Immature natural killer cell (primary cell): ENCODE measurements at regions not wholly inside any gene's neighbourhood (a gene's known extent, or its start where the extent isn't known, plus 50 kb on each side); places are given as distances from the start of the nearest gene placed in this dataset.

ENCODE experiments used
- DNase-seq, 3 donors: peaks; one replicate each; pipeline ENCODE4 v3.0.0; 2022; ENCODE audit warnings: mixed read lengths in 1 of 3
- H3K27ac Mint-ChIP-seq, 6 donors: one replicate each; pipeline ENCODE4 v1.8.0; 2020; ENCODE audit warnings: mixed read lengths in 6 of 6, mild to moderate bottlenecking in 5 of 6, inconsistent platforms in 4 of 6, moderate library complexity in 3 of 6
- H3K27me3 Mint-ChIP-seq, 3 donors: one replicate each; pipeline ENCODE4 v1.8.0; 2020 to 2021; ENCODE audit warnings: low read depth in 3 of 3, mild to moderate bottlenecking in 3 of 3, mixed read lengths in 3 of 3, moderate library complexity in 3 of 3, inconsistent platforms in 1 of 3
- H3K36me3 Mint-ChIP-seq, 3 donors: one replicate each; pipeline ENCODE4 v1.8.0; 2020; ENCODE audit warnings: mixed read lengths in 3 of 3, inconsistent platforms in 2 of 3, mild to moderate bottlenecking in 2 of 3
- H3K4me1 Mint-ChIP-seq, 2 donors: one replicate each; pipeline ENCODE4 v1.8.0; 2020; ENCODE audit warnings: inconsistent platforms in 2 of 2, mild to moderate bottlenecking in 2 of 2, mixed read lengths in 2 of 2, moderate library complexity in 1 of 2
- H3K4me3 Mint-ChIP-seq, 5 donors: one replicate each; pipeline ENCODE4 v1.8.0; 2020; ENCODE audit warnings: mild to moderate bottlenecking in 5 of 5, mixed read lengths in 5 of 5, inconsistent platforms in 3 of 5, moderate library complexity in 3 of 5
- H3K9me3 Mint-ChIP-seq, 6 donors: one replicate each; pipeline ENCODE4 v1.8.0; 2020; ENCODE audit warnings: mild to moderate bottlenecking in 6 of 6, mixed read lengths in 6 of 6, inconsistent platforms in 4 of 6, moderate library complexity in 3 of 6

DNA sequence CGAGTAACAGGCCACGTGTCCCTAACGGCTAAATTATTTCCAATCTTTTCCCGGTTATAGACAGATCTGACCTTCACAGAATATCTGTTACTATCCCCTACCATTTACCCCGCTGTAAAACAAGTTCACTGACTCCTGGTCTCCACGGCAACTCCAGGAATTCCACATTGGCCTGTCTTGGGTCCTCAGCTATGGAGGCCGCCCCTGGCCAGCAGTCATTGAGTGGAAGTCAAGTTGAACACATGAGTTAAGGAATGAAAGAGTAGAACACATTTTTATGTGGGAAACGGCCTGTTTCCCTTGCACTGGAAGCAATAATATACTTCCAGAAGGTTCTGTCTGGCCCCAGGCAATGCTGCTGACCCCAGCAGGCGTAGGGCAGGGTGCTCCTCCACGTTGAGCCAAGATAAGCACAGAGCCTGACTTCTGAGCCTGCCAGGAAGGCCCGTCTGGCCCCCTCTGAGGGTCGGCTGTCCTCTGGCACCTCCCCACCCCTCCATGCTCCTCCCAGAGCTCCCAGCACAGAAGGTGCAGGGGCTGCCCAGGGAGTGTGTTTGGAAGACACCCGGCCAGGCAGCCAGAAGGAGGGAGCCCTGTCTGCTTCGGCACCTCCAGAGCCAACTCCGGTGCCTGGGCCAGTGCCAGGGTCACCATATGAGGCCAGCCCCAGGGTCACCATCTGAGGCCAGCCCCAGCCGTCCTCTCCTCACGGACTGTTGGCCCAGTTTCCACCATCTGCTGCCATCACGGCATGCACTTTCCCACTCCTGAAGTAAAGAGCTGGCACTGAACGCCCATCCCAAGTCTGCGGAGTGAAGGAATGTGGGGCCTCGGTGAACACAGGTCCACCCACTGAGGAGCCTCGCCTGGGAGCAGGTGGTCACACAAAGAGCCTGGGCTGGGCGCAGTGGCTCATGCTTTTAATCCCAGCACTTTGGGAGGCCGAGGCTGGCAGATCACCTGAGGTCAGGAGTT lies 813.2 kb downstream of the BRD1 start:
- Mint-ChIP-seq H3K36me3 (no peaks in the 10 kb centered on the region), H3K27me3 (peaks cover 2 to 8% (median 4%) of the 10 kb centered on the region in 3 donors), H3K4me3 (no peak overlapping the region), H3K9me3 (no peaks in the 10 kb centered on the region), H3K4me1 (no peaks in the 10 kb centered on the region), H3K27ac (no peak overlapping the region)
- no peak for DNase-seq

DNA sequence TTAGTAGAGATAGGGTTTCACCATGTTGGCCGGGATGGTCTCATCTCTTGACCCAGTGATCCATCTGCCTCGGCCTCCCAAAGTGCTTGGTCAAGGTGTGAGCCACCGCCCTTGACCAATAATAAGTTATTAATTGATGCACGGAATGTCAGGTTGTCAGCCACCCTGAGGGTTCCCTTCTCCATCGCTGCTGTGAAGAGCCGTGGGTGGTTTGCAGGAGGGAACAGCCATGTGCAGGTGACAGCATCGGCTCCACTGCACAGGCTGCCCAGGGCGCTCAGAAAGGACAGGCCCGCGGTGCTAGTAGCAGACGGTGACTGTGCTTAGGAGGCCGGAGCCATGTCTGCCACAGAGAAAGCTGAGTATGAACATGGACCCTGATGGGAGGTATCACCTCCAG lies 814.0 kb downstream of the BRD1 start:
- Mint-ChIP-seq H3K36me3 (no peaks in the 10 kb centered on the region), H3K27ac (no peak overlapping the region), H3K9me3 (no peaks in the 10 kb centered on the region), H3K27me3 (peaks cover 2 to 8% (median 4%) of the 10 kb centered on the region in 3 donors), H3K4me1 (no peaks in the 10 kb centered on the region), H3K4me3 (no peak overlapping the region)
- DNase-seq = no peak

DNA sequence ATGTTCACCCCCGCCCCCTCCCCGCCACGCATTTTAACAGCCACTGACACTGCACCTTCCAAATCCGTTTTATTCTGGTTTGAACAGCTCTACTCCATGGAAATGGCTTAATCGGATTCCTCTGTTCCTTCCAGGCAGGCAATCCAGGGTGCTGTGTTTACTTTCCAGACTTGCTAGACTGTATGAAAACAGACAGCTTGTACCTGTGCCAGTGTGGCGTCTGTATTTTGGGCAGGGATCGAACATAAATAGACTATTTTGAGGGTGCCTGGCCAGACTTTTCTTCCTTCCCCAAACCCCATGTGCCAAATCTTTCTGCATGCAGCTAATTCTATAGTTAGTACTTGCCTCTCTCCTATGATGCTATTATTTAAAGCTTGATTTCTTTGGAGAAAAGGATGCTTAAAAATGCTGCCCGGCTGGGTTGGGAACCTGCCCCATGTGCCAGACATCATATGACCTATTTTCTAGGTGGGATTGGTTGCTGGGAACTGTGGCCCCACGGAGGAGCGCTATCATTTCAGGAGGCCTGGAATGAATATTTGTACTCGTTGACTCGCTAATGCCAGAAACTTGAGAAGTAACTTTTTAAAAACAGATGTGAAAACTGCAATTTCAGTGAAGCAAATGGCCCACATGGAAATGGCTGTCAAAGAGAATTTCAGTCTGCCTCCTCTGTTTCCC lies 814.8 kb downstream of the BRD1 start:
- Mint-ChIP-seq H3K27ac (no peak overlapping the region), H3K4me1 (no peaks in the 10 kb centered on the region), H3K36me3 (no peaks in the 10 kb centered on the region), H3K27me3 (peaks cover 2 to 8% (median 6%) of the 10 kb centered on the region in 3 donors), H3K9me3 (no peaks in the 10 kb centered on the region), H3K4me3 (no peak overlapping the region)
- no peak for DNase-seq

DNA sequence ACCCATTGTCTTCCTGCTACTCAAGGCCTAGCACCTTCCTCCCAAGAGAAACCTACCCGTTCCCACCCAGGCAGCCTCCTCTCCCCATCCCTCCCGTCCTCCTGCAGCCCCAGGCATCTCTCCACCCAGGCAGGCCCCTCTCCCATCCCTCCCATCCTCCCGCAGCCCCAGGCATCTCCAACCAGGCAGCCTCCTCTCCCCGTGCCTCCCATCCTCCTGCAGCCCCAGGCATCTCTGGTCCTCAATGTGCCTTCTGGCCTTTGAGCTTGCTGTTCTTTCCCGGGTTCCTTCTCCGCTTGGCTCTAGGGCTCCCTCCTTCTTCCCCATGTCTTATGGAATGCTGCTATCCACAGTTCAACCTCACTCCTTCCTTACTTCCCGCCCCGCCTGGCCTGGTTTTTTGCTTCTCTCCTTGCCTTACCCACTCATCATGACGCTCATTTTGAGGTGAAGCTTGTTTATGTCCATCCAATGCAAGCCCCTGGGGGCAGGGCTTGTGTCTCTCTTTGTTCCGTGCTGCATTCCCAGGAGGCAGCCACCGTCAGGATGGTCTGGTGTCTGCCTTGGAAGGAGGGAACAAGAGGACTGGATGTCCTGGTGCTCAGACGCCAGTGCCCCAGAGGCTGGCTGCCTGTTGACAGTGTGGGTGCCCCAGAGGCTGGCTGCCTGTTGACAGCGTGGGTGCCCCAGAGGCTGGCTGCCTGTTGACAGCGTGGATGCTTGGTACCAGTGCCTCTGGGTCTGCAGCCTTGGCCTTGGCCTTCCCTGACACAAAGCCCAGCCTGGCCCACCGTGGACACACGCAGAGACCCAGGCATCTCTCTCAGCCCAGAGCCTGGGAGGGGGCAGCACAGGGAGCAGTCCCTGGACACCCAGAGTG lies 815.7 kb downstream of the BRD1 start:
- no peak for DNase-seq
- no peaks in the 10 kb centered on the region for H3K36me3 Mint-ChIP-seq
- no peak overlapping the region for H3K27ac Mint-ChIP-seq
- H3K4me3 Mint-ChIP-seq = no peak overlapping the region
- H3K9me3 Mint-ChIP-seq = no peaks in the 10 kb centered on the region
- H3K27me3 Mint-ChIP-seq = peaks cover 2 to 8% (median 6%) of the 10 kb centered on the region in 3 donors
- H3K4me1 Mint-ChIP-seq = no peaks in the 10 kb centered on the region

DNA sequence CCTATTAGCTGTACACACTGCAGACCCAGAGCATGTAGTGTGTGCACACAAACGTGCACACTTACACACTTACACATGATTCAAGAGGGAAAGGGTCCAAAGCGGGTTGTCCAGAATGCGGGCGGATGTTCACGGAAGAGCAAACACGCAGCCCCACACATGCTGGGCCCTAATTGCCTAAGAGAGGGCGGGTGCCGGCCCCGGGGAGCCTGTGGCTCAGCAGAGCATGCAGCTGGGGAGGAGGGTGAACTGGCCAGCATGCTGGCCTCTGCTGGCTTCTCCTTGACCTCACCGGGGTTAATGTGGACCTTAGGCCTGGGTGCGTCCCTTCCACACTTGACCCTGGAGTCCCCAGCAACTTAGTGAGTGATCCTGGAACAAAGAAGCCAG lies 816.3 kb downstream of the BRD1 start:
- Mint-ChIP-seq H3K4me1 (no peaks in the 10 kb centered on the region), H3K4me3 (no peak overlapping the region), H3K9me3 (no peaks in the 10 kb centered on the region), H3K27me3 (peaks cover 2 to 8% (median 6%) of the 10 kb centered on the region in 3 donors), H3K36me3 (no peaks in the 10 kb centered on the region), H3K27ac (no peak overlapping the region)
- no peak for DNase-seq

DNA sequence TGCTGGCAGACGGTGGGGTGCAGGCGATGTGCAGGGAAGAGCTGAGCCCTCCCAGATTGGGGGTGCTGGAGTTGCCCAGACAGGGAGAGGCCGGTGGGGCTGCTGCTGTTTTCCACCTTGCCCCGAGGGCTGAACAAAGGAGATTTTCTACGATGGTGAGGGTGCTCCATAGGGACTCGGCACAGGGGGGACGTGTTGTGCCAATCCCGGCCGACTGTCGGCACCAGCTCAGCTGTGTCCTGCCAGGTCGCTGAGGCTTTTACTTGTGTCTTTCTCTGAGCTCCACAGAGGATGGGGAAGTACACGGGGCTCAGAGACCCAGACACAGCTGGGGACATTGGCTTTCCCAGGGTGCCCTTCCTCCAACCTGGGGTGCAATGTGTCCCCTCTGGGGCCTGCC lies 816.8 kb downstream of the BRD1 start:
- DNase-seq = no peak
- H3K9me3 Mint-ChIP-seq = no peaks in the 10 kb centered on the region
- no peak overlapping the region for H3K27ac Mint-ChIP-seq
- H3K4me1 Mint-ChIP-seq = no peaks in the 10 kb centered on the region
- H3K36me3 Mint-ChIP-seq = no peaks in the 10 kb centered on the region
- peaks cover 2 to 8% (median 6%) of the 10 kb centered on the region in 3 donors for H3K27me3 Mint-ChIP-seq
- no peak overlapping the region for H3K4me3 Mint-ChIP-seq

DNA sequence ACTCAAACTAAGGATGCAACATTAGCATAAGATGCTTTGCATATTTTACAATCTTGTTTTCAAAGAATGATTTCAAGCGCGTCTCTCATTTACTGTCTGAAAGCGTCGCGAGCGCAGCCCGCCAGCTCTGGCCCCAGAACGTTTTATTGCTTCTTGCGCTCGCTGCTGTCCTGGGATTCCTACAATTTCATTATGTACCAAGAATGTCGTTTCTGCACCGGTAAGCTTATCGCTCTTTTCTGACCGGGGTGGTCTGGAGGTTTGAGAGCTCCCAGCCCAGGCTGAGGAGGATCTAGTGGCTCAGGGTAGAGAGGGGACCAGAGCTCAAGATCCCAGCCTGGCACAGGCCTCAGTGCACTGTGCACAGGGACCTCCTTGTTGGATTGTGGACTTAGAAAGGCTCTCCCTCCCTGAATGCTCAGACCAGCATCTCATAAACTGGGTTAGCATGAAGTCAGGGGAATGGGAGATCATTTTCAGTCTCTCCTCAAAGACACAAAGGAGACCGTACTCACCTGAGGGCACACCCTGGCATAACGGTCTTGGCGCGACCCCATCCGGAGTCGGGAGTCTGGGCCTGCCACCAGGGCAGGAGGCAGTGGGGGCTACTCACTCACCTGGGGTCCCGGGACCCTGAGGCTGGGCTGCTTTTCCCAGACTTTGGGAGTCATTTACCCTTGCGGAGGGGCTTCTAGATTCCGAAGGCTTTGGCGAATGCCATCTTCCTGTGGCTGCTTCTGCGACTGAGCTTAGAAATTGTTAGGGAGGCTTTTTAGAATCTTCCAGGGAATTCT lies 817.4 kb downstream of the BRD1 start:
- Mint-ChIP-seq H3K36me3 (no peaks in the 10 kb centered on the region), H3K27ac (no peak overlapping the region), H3K27me3 (peaks cover 2 to 8% (median 6%) of the 10 kb centered on the region in 3 donors), H3K4me3 (no peak overlapping the region), H3K9me3 (no peaks in the 10 kb centered on the region), H3K4me1 (no peaks in the 10 kb centered on the region)
- no peak for DNase-seq

DNA sequence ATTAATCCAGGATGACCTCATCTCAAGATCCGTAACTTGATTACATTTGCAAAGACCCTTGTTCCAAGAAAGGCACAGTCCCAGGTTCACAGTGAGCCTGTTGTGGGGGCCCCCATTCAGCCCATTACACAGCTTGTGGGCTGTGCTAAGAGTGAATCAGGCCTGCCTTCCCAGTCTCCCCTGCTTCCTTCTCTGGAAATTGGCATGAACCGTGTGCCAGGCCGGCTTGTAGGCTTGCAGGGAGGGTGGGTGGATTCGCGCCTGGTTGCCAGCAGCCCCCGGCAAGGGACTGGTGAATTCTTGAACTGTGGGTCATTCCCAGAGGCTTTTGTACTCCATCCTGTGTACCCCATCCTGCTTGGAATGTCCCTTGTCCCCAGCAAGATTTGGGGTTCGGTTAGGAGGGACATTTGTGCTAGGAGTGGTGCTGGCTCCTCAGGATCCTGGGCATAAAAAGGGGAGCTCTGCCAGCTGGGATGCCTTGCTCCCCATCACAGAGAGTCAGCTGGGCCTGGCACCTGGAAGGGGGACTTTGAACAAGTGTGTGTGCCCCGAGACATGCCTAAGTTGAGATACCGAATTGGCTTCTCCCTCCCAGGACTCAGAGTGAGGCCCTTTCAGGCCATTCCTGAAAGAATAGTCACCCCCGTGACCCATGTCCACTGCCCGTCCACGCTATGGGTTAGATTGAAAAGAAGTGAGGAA lies 818.2 kb downstream of the BRD1 start:
- no peak overlapping the region for H3K4me3 Mint-ChIP-seq
- DNase-seq = no peak

DNA sequence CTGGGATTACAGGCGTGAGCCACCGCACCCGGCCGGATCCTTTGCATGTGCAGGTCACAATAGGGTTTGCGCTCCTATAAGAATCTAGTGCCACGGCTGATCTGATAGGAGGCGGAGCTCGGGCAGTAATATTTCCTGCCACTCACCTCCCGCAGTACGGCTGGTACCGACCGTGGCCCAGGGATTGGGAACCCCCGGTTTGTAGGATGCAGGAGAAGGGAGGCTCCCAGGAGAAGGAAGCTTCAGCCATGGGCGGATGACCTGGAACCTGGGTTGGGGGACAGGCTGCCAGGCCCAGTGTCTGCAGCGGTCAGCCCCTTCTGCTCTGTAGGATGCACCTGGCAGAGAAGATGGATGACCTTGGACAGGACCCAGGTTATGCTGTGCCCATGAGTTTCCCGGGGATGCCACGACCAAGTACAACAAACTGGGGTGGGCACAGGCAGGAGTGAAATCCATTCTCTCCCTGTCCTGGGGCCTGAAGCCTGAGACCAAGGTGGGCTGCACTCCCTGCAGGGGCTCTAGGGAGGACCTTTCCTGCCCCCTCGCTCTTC lies 818.9 kb downstream of the BRD1 start:
- no peaks in the 10 kb centered on the region for H3K4me1 Mint-ChIP-seq

More for the DNA sequence above, 818.2 kb downstream of the BRD1 start:
- H3K27me3 Mint-ChIP-seq = peaks cover 2 to 8% (median 6%) of the 10 kb centered on the region in 3 donors
- H3K36me3 Mint-ChIP-seq = no peaks in the 10 kb centered on the region
- H3K9me3 Mint-ChIP-seq = no peaks in the 10 kb centered on the region
- no peaks in the 10 kb centered on the region for H3K4me1 Mint-ChIP-seq
- no peak overlapping the region for H3K27ac Mint-ChIP-seq

DNA sequence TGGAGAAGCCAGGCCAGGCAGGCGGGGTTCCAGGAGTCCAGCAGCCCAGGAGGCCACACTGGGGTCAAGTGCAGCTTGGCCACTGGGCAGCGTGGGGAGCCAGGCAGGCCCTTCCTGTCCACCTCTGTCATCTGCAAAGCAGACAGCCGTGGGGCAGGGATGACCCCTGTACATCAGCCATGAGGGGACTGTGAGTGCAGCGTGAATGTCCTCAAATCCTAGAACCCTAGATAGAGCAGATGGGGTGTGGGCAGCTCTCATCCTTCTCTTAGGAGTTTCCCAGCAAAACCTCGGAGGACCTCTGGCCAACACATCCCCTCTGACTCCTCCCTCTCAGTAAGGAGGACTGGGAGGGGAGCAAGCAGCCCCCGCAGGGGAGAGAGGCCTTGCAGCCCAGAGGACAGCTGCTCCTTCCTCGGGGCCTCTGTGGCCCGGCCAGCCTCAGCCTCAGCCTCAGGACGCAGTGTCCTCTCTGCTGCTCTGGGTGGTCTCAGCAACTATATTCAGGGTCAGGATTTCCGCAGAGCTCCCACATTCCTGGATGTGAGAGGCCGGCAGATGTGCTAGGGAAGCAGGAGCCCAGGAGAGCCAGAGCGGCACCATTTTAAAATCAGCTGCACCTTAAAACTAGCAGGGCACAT lies 820.5 kb downstream of the BRD1 start:
- Mint-ChIP-seq H3K9me3 (peaks cover 0 to 1% (median 0%) of the 10 kb centered on the region in 6 donors), H3K36me3 (no peaks in the 10 kb centered on the region), H3K4me1 (no peaks in the 10 kb centered on the region), H3K27ac (no peak overlapping the region), H3K27me3 (peaks cover 2 to 8% (median 4%) of the 10 kb centered on the region in 3 donors), H3K4me3 (no peak overlapping the region)
- DNase-seq = no peak

More for the DNA sequence above, 818.9 kb downstream of the BRD1 start:
- Mint-ChIP-seq H3K27ac (no peak overlapping the region), H3K36me3 (no peaks in the 10 kb centered on the region), H3K27me3 (peaks cover 2 to 8% (median 6%) of the 10 kb centered on the region in 3 donors), H3K9me3 (no peaks in the 10 kb centered on the region), H3K4me3 (no peak overlapping the region)
- no peak for DNase-seq

DNA sequence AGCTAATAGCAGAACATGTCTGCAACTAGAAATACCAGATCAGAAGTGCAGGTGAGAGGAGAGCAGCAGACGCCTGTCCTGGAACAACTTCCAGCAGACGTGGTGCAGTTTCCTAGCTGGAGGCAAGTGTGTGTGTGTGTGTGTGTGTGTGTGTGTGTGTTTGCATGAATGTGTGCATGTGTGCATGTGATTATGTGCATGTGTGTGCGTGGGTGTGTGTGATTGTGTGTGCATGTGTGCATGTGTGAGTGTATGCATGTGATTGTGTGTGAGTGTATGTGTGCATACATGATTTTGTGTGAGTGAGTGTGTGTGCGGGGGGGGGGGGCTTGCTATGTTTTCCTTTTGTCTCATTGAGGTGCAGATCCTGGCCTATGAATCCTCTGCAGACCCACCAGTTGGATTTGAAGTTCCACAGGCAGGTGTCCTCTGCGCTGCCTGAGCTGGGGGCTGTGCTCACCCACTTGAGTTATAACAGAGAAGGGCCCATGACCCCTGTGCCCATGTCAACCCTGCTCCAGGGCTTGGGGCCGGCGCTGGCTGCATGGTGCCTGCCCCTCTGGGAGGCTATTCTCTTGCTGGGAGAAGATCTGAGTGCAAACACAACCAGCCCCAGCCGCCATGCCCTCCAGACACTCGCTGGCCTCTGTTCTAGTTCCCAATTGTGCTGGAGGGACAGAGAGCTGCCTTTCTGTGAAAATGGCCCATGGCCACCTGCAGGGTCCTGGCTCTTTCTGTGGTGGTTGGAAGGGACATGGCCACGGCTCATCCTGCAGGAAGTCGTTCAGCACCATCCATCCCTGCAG lies 821.3 kb downstream of the BRD1 start:
- H3K27me3 Mint-ChIP-seq = peaks cover 0 to 10% (median 2%) of the 10 kb centered on the region in 3 donors
- no peak overlapping the region for H3K27ac Mint-ChIP-seq
- no peaks in the 10 kb centered on the region for H3K36me3 Mint-ChIP-seq
- no peak overlapping the region for H3K4me3 Mint-ChIP-seq
- H3K4me1 Mint-ChIP-seq = no peaks in the 10 kb centered on the region
- H3K9me3 Mint-ChIP-seq = peaks cover 0 to 1% (median 0%) of the 10 kb centered on the region in 6 donors
- no peak for DNase-seq
